Retinal pigment epithelial cell (primary cell): ENCODE measurements at regions not wholly inside any gene's neighbourhood (a gene's known extent, or its start where the extent isn't known, plus 50 kb on each side); places are given as distances from the start of the nearest gene placed in this dataset.

ENCODE experiments used
- DNase-seq: peaks from one replicate; pipeline ENCODE4 v3.0.0-alpha.2; 2010; ENCODE audit warnings: low read depth
- H3K4me3 ChIP-seq: 2 replicates; pipeline ENCODE4 v1.5.1; 2011; ENCODE audit warnings: mild to moderate bottlenecking, low read length, control low read depth, moderate library complexity
- CTCF ChIP-seq: conservative IDR thresholded peaks from 2 replicates; pipeline ENCODE4 v1.5.1; 2011; ENCODE audit warnings: low read depth, low read length, control low read depth, inconsistent platforms

DNA sequence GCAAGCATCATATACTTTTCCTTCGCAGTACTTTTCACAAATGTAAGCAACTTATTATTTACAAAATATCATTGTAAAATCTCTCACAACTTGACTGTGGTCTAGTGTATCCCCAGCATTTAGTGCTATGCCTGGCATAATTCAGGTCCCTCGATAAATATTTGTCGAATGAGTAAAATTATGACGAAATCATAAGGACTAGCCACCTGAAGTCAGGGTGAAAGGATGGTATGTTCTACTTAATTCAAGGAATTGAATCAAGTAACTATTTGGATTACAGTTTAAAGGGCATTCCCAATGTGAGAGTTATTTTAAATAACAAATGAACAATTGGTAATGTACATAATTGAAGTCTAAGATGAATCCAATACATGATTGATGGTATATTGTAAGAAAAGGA is 393.0 kb upstream of the SLC35B3 start:
- DNase-seq, result no peak
- no peak overlapping the region for H3K4me3 ChIP-seq
- TF ChIP-seq CTCF, result no peak

DNA sequence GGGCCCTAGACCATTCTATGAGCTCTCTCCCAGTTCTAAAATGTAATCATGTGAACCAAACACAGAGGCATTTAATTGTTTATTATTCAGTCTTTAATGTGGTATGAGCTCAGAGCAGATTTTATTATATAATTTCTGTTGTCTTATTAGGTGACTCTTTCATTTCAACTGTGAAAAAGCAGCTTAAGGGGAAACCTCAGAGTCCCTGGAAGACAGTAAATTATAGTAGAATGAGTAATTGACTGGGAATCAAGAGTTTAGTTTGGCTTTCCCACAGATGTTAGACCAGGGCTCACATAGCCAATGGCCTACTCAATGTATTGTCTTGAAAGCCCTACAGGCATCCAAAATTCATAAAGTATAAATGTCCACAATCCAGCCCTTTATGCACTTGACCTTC is 390.4 kb upstream of the SLC35B3 start:
- TF ChIP-seq CTCF, result no peak
- no peak overlapping the region for H3K4me3 ChIP-seq
- no peak for DNase-seq

- no peak for TF ChIP-seq CTCF
- H3K4me3 ChIP-seq, result no peak overlapping the region
- no peak for DNase-seq
These were observed 386.6 kb upstream of the SLC35B3 start for GRCh38 chr6:8821981-8822381.

DNA sequence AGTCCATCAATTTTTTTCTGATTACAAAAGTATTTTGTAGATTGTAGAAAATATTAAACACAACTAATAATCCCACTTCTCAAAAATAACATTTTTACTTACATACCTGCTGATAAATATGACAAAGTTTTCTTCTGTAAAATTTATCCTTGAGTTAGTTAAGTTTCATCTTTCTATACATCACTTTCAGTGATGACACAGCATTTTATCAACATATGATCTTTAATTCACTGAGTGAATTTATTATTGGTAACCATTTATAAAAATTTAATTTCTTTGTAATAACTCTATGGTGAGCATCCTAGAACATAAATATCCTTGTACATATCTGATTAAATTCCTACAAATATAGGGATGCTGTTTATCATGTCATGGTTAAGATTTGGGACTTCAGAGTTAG is 385.0 kb upstream of the SLC35B3 start:
- no peak for TF ChIP-seq CTCF
- no peak for DNase-seq
- no peak overlapping the region for H3K4me3 ChIP-seq

GRCh38 chr6:8819446-8819845 is 384.1 kb upstream of the SLC35B3 start:
- TF ChIP-seq CTCF, result no peak
- no peak overlapping the region for H3K4me3 ChIP-seq
- DNase-seq, result no peak

- TF ChIP-seq CTCF, result no peak
- no peak overlapping the region for H3K4me3 ChIP-seq
- no peak for DNase-seq
These were observed 379.2 kb upstream of the SLC35B3 start for GRCh38 chr6:8814440-8815000.

GRCh38 chr6:8810325-8810724 is 375.0 kb upstream of the SLC35B3 start:
- TF ChIP-seq CTCF, result no peak
- DNase-seq, result no peak
- no peak overlapping the region for H3K4me3 ChIP-seq
